ENCODE measurements at regions not wholly inside any gene's neighbourhood (a gene's known extent, or its start where the extent isn't known, plus 50 kb on each side); places are given as distances from the start of the nearest gene placed in this dataset.

- no peak for TF ChIP-seq POLR2AphosphoS5 (IDR thresholded peaks at IDR 0.05; ENCODE audit: low read depth)
- TF ChIP-seq GABPA (IDR thresholded peaks at IDR 0.05; ENCODE audit: low read depth) = no peak
- no peak for TF ChIP-seq CTCF (IDR thresholded peaks at IDR 0.05; ENCODE audit: insufficient read depth, low read length)
- no peak for TF ChIP-seq SPI1 (IDR thresholded peaks at IDR 0.05; ENCODE audit: borderline replicate concordance, low read depth)
Measured at GRCh38 chr14:106812788-106813476, 1286.5 kb downstream of the TMEM121 start.
